IMR-90 (cell line): ENCODE measurements at regions not wholly inside any gene's neighbourhood (a gene's known extent, or its start where the extent isn't known, plus 50 kb on each side); places are given as distances from the start of the nearest gene placed in this dataset.

ENCODE experiments used
- ATAC-seq: fragments of 200-7000 bp; cut with Tn5 transposase; 2 replicates; pipeline ENCODE4 v1.9.1; 2020; ENCODE audit warnings: low read depth, mild to moderate bottlenecking, moderate library complexity
- BruUV-seq: library from RNA; stranded (reverse); fragments of 400-500 nt; replicated peaks from 2 replicates; lab custom pipeline; 2021; lab: Mats Ljungman, UMichigan
- CTCF ChIA-PET: fragments of 300-600 bp; formaldehyde crosslinking; extraction: SDS; loops from one replicate; lab custom pipeline; 2021; ENCODE audit warnings: antibody characterized with exemption; lab: Yijun Ruan, JAX
- POLR2A ChIA-PET: fragments of 300-600 bp; sonication (Branson Sonifier 250); formaldehyde crosslinking; loops from one replicate; lab custom pipeline; 2022; ENCODE audit warnings: antibody characterized with exemption; ENCODE audit not compliant: unreplicated experiment; lab: Charles Lee
- DNase-seq: peaks from one replicate; pipeline ENCODE4 v3.0.0; 2013
- H2AFZ ChIP-seq: replicated peaks from 2 replicates; pipeline ENCODE3; 2013; ENCODE audit warnings: low read length, mild to moderate bottlenecking; ENCODE audit not compliant: poor library complexity
- H2AK5ac ChIP-seq: 2 replicates; pipeline ENCODE4 v1.6.1; 2013; ENCODE audit warnings: low read depth, low read length, inconsistent platforms
- H2AK9ac ChIP-seq: replicated peaks from 2 replicates; pipeline ENCODE3; 2013; ENCODE audit warnings: mild to moderate bottlenecking, low read depth, low read length, moderate library complexity; ENCODE audit not compliant: poor library complexity
- H2BK120ac ChIP-seq: 2 replicates; pipeline ENCODE4 v1.6.1; 2013; ENCODE audit warnings: low read depth, low read length, inconsistent platforms
- H2BK15ac ChIP-seq: 3 replicates; pipeline ENCODE4 v1.6.1; 2013; ENCODE audit warnings: low read depth, low read length, inconsistent platforms
- H2BK20ac ChIP-seq: 2 replicates; pipeline ENCODE4 v1.6.1; 2013; ENCODE audit warnings: low read depth, mild to moderate bottlenecking, inconsistent platforms, low read length, moderate library complexity
- H2BK5ac ChIP-seq: 2 replicates; pipeline ENCODE4 v1.6.1; 2013; ENCODE audit warnings: mild to moderate bottlenecking, low read depth, low read length, inconsistent platforms; ENCODE audit not compliant: poor library complexity, severe bottlenecking
- H3K14ac ChIP-seq: replicated peaks from 2 replicates; pipeline ENCODE4 v1.6.1; 2013; ENCODE audit warnings: low read depth, low read length, inconsistent platforms
- H3K18ac ChIP-seq: 2 replicates; pipeline ENCODE4 v1.6.1; 2013; ENCODE audit warnings: low read depth, low read length, control low read depth
- H3K23ac ChIP-seq: 2 replicates; pipeline ENCODE4 v1.6.1; 2013; ENCODE audit warnings: low read depth, low read length, inconsistent platforms
- H3K27ac ChIP-seq: 2 replicates; pipeline ENCODE4 v1.5.1; 2013; ENCODE audit warnings: mild to moderate bottlenecking, control low read depth, low read length; ENCODE audit not compliant: insufficient read depth
- H3K27me3 ChIP-seq: 2 replicates; pipeline ENCODE4 v1.6.1; 2013; ENCODE audit warnings: low read length; ENCODE audit not compliant: control insufficient read depth, insufficient read depth
- H3K36me3 ChIP-seq: 2 replicates; pipeline ENCODE4 v1.6.1; 2013; ENCODE audit warnings: low read length, mixed read lengths; ENCODE audit not compliant: control insufficient read depth, insufficient read depth
- H3K4ac ChIP-seq: 2 replicates; pipeline ENCODE4 v1.6.1; 2013; ENCODE audit warnings: low read depth, low read length, inconsistent platforms
- H3K4me1 ChIP-seq: 2 replicates; pipeline ENCODE4 v1.6.1; 2013; ENCODE audit warnings: low read length, mixed read lengths; ENCODE audit not compliant: control insufficient read depth, insufficient read depth
- H3K4me2 ChIP-seq: 2 replicates; pipeline ENCODE4 v1.6.1; 2013; ENCODE audit warnings: low read depth, mild to moderate bottlenecking, control low read depth, low read length, moderate library complexity
- H3K4me3 ChIP-seq: 2 replicates; pipeline ENCODE4 v1.5.1; 2013; ENCODE audit warnings: low read depth, mild to moderate bottlenecking, control low read depth, low read length, moderate library complexity; ENCODE audit not compliant: insufficient read depth
- H3K56ac ChIP-seq: 2 replicates; pipeline ENCODE4 v1.6.1; 2013; ENCODE audit warnings: low read length, inconsistent platforms; ENCODE audit not compliant: insufficient read depth; ENCODE audit errors: extremely low read depth
- H3K79me1 ChIP-seq, 2 experiments: 2 replicates each; pipeline ENCODE4 v1.6.1; 2013; ENCODE audit warnings: low read length in 2 of 2, inconsistent platforms in 1 of 2, low read depth in 1 of 2
- H3K9ac ChIP-seq: 2 replicates; pipeline ENCODE4 v1.6.1; 2013; ENCODE audit warnings: low read depth, low read length, control low read depth
- H3K9me1 ChIP-seq: 2 replicates; pipeline ENCODE4 v1.6.1; 2013; ENCODE audit warnings: low read length, inconsistent platforms; ENCODE audit not compliant: insufficient read depth
- H3K9me3 ChIP-seq: 2 replicates; pipeline ENCODE4 v1.6.1; 2013; ENCODE audit warnings: low read length; ENCODE audit not compliant: control insufficient read depth, insufficient read depth
- H4K20me1 ChIP-seq: 2 replicates; pipeline ENCODE4 v1.6.1; 2013; ENCODE audit warnings: low read length, inconsistent platforms; ENCODE audit not compliant: insufficient read depth
- H4K5ac ChIP-seq: 2 replicates; pipeline ENCODE4 v1.6.1; 2013; ENCODE audit warnings: mild to moderate bottlenecking, low read depth, low read length, control low read depth
- H4K8ac ChIP-seq, 2 experiments: 2 replicates each; pipeline ENCODE4 v1.6.1; 2013; ENCODE audit warnings: low read depth in 2 of 2, low read length in 2 of 2, control low read depth in 1 of 2, inconsistent platforms in 1 of 2
- H4K91ac ChIP-seq: 2 replicates; pipeline ENCODE4 v1.6.1; 2013; ENCODE audit warnings: low read depth, low read length, inconsistent platforms; ENCODE audit not compliant: insufficient read depth
- BHLHE40 ChIP-seq: fragments of 150-350 bp; IDR thresholded peaks from 2 replicates; pipeline ENCODE4 v1.6.1; 2016; ENCODE audit warnings: mild to moderate bottlenecking, low read depth, low read length
- CEBPB ChIP-seq: IDR thresholded peaks from 2 replicates; pipeline ENCODE4 v1.6.1; 2012; ENCODE audit warnings: low read depth, low read length, improper control_type of control experiment
- CHD1 ChIP-seq: IDR thresholded peaks from 2 replicates; pipeline ENCODE4 v1.6.1; 2012; ENCODE audit warnings: low read depth, low read length, improper control_type of control experiment
- CTCF ChIP-seq: conservative IDR thresholded peaks from 2 replicates; pipeline ENCODE4 v1.5.1; 2012; ENCODE audit warnings: mild to moderate bottlenecking, low read depth, low read length, improper control_type of control experiment
- ELK1 ChIP-seq: fragments of 150-350 bp; IDR thresholded peaks from 2 replicates; pipeline ENCODE4 v1.6.1; 2016; ENCODE audit warnings: low read depth, mild to moderate bottlenecking, low read length, moderate library complexity, borderline replicate concordance
- FOS ChIP-seq: fragments of 150-350 bp; IDR thresholded peaks from 2 replicates; pipeline ENCODE4 v1.6.1; 2016; ENCODE audit warnings: low read depth, low read length
- MAFK ChIP-seq: IDR thresholded peaks from 2 replicates; pipeline ENCODE4 v1.6.1; 2012; ENCODE audit warnings: low read depth, low read length, improper control_type of control experiment
- MAZ ChIP-seq: IDR thresholded peaks from 2 replicates; pipeline ENCODE4 v1.6.1; 2012; ENCODE audit warnings: low read depth, mild to moderate bottlenecking, low read length, improper control_type of control experiment, moderate library complexity, borderline replicate concordance
- MXI1 ChIP-seq: IDR thresholded peaks from 2 replicates; pipeline ENCODE4 v1.6.1; 2012; ENCODE audit warnings: low read depth, mild to moderate bottlenecking, low read length, moderate library complexity, borderline replicate concordance
- NFE2L2 ChIP-seq: fragments of 150-350 bp; IDR thresholded peaks from 2 replicates; pipeline ENCODE4 v1.6.1; 2016; ENCODE audit warnings: low read depth, mild to moderate bottlenecking, low read length
- POLR2A ChIP-seq: IDR thresholded peaks from 2 replicates; pipeline ENCODE4 v1.6.1; 2012; ENCODE audit warnings: mild to moderate bottlenecking, low read depth, low read length
- RAD21 ChIP-seq: IDR thresholded peaks from 2 replicates; pipeline ENCODE4 v1.6.1; 2012; ENCODE audit warnings: low read length, improper control_type of control experiment
- RCOR1 ChIP-seq: IDR thresholded peaks from 2 replicates; pipeline ENCODE4 v1.6.1; 2012; ENCODE audit warnings: mild to moderate bottlenecking, low read length, improper control_type of control experiment; ENCODE audit not compliant: insufficient replicate concordance
- RFX5 ChIP-seq: IDR thresholded peaks from 2 replicates; pipeline ENCODE4 v1.8.0; 2012; ENCODE audit warnings: low read depth, mild to moderate bottlenecking, low read length, moderate library complexity
- SMC3 ChIP-seq: fragments of 150-350 bp; IDR thresholded peaks from 2 replicates; pipeline ENCODE4 v1.6.1; 2016; ENCODE audit warnings: low read depth, mild to moderate bottlenecking, antibody characterized with exemption, low read length, moderate library complexity
- USF2 ChIP-seq: fragments of 150-350 bp; IDR thresholded peaks from 2 replicates; pipeline ENCODE4 v1.6.1; 2017; ENCODE audit warnings: mild to moderate bottlenecking, antibody characterized with exemption, low read length, low read depth
- WGBS, 2 experiments: methylation state at CpG; one replicate each; pipeline versions ENCODE4 v1.1.5 to v1.1.7; 2013; ENCODE audit warnings: missing lambda C conversion rate in 2 of 2; ENCODE audit not compliant: insufficient read length in 1 of 2; ENCODE audit errors: extremely low coverage in 2 of 2; 5-methylcytosine and 5-hydroxymethylcytosine counted together
- dilution Hi-C: fragments of 300-500 bp; cut with HindIII; formaldehyde crosslinking; loops from one replicate; pipeline ENCODE4 v1.14.3; 2018; ENCODE audit warnings: low sequenced_read_pairs; ENCODE audit not compliant: unreplicated experiment
- in situ Hi-C: fragments of 300-500 bp; cut with MboI; formaldehyde crosslinking; loops from 3 replicates; pipeline ENCODE4 v1.14.3; 2019; ENCODE audit warnings: low sequenced_read_pairs, inconsistent platforms, mixed read lengths
- intact Hi-C: fragments of 100-400 bp; cut with micrococcal nuclease; formaldehyde crosslinking; loops from 2 replicates; pipeline ENCODE4 v1.10.0; 2022

- H3K27ac ChIP-seq, result no peak overlapping the region
- WGBS, 2 experiments, result no CpG with 5 or more reads among the region's 6 CpGs
- ATAC-seq, result no peak
These were observed 442.9 kb downstream of the AASDHPPT start for GRCh38 chr11:106520146-106520912.

More at GRCh38 chr11:106520146-106520912, 442.9 kb downstream of the AASDHPPT start:
- no peak overlapping the region for H2BK15ac ChIP-seq
- H3K9me1 ChIP-seq, result no peaks in the 10 kb centered on the region
- no peak for DNase-seq
- BruUV-seq, result no TSS peak
- ChIA-PET POLR2A (no interaction called here), CTCF (interaction anchor here (0.6 kb wide), 1 partner anchor 30 kb away, joined by 3 read pairs; no protein-coding TSS in a partner anchor)
- no peak overlapping the region for H4K5ac ChIP-seq
- H4K8ac ChIP-seq, result no peak overlapping the region
- intact Hi-C loops (no loop called here), in situ Hi-C loops (no loop called here), dilution Hi-C loops (no loop called here)
- no peak overlapping the region for H2AK5ac ChIP-seq
- H3K4me3 ChIP-seq, result no peak overlapping the region
- H3K14ac ChIP-seq, result no peak overlapping the region
- no peak overlapping the region for H2BK120ac ChIP-seq
- H3K79me1 ChIP-seq, result no peaks in the 10 kb centered on the region
- H3K23ac ChIP-seq, result no peak overlapping the region
- H3K9ac ChIP-seq, result no peak overlapping the region
- no peak overlapping the region for H3K18ac ChIP-seq
- H3K4me1 ChIP-seq, result no peaks in the 10 kb centered on the region
- H3K4ac ChIP-seq, result no peak overlapping the region
- H4K20me1 ChIP-seq, result no peaks in the 10 kb centered on the region
- H3K9me3 ChIP-seq, result no peaks in the 10 kb centered on the region
- H2BK20ac ChIP-seq, result no peak overlapping the region
- TF ChIP-seq CTCF, result no peak
- TF ChIP-seq FOS, result no peak
- TF ChIP-seq RCOR1, result no peak
- no peak for TF ChIP-seq RFX5
- TF ChIP-seq ELK1, result no peak
- no peak for TF ChIP-seq BHLHE40
- TF ChIP-seq CEBPB, result no peak
- TF ChIP-seq SMC3, result no peak
- TF ChIP-seq POLR2A, result no peak
- TF ChIP-seq MXI1, result no peak
- no peak for TF ChIP-seq USF2
- no peak for TF ChIP-seq RAD21
- TF ChIP-seq MAZ, result no peak
- no peak for TF ChIP-seq CHD1
- no peak for TF ChIP-seq MAFK
- TF ChIP-seq NFE2L2, result no peak
- H3K4me2 ChIP-seq, result no peak overlapping the region
- no peaks in the 10 kb centered on the region for H3K27me3 ChIP-seq
- no peak overlapping the region for H2BK5ac ChIP-seq
- H4K91ac ChIP-seq, result no peak overlapping the region
- no peaks in the 10 kb centered on the region for H3K36me3 ChIP-seq
- H3K56ac ChIP-seq, result no peak overlapping the region
- no peak overlapping the region for H2AFZ ChIP-seq
- no peak overlapping the region for H2AK9ac ChIP-seq
